OCI-LY3 (cell line): ENCODE measurements at regions not wholly inside any gene's neighbourhood (a gene's known extent, or its start where the extent isn't known, plus 50 kb on each side); places are given as distances from the start of the nearest gene placed in this dataset.

Source experiments
- EZH2phosphoT487 ChIP-seq: fragments of 200-600 bp; shearing (Covaris generic); IDR thresholded peaks from 2 replicates; pipeline ENCODE4 v1.6.1; 2018; ENCODE audit warnings: antibody characterized with exemption, mixed run types, low read depth
- TF ChIP-seq, protein P1 (sequence below): fragments of 200-600, 300-600 bp; sonication (generic); IDR thresholded peaks from 2 replicates; pipeline ENCODE4 v1.5.1; 2014; ENCODE audit warnings: antibody characterized with exemption, low read length, low read depth

DNA sequence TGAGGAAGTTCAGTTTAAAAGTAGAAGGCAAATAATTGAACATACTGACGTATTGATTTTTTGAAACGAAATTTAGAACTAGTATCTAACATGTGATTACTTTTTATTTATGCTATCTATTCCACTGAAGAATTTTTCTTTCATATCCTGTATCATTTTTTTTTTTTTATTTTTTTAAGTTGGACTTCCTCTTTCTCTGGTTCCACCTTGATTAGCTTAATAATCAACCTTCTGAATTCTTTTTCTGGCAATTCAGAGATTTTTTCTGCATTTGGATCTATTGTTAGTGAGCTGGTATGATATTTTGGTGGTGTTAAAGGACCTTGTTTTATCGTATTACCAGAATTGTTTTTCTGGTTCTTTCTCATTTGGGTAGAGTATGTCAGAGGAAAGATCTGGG, 411.2 kb downstream of the SOX11 start:
- TF ChIP-seq, protein P1, sequence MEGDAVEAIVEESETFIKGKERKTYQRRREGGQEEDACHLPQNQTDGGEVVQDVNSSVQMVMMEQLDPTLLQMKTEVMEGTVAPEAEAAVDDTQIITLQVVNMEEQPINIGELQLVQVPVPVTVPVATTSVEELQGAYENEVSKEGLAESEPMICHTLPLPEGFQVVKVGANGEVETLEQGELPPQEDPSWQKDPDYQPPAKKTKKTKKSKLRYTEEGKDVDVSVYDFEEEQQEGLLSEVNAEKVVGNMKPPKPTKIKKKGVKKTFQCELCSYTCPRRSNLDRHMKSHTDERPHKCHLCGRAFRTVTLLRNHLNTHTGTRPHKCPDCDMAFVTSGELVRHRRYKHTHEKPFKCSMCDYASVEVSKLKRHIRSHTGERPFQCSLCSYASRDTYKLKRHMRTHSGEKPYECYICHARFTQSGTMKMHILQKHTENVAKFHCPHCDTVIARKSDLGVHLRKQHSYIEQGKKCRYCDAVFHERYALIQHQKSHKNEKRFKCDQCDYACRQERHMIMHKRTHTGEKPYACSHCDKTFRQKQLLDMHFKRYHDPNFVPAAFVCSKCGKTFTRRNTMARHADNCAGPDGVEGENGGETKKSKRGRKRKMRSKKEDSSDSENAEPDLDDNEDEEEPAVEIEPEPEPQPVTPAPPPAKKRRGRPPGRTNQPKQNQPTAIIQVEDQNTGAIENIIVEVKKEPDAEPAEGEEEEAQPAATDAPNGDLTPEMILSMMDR, result no peak
- TF ChIP-seq EZH2phosphoT487, result no peak
